Adrenal gland (tissue), 5 donors: ENCODE measurements at regions not wholly inside any gene's neighbourhood (a gene's known extent, or its start where the extent isn't known, plus 50 kb on each side); places are given as distances from the start of the nearest gene placed in this dataset.

Experiments used
- POLR2A ChIP-seq, 2 donors: fragments of 450-650 bp; IDR thresholded peaks; one replicate each; pipeline ENCODE4 v1.6.1; 2017; ENCODE audit warnings: antibody characterized with exemption in 2 of 2, mild to moderate bottlenecking in 2 of 2, moderate library complexity in 1 of 2
- TF ChIP-seq, protein P1 (sequence below), 6 experiments: fragments of 450-650 bp in 4 of 6; fragments of 200-600 bp in 2 of 6; sonication (generic) in 1 of 6; IDR thresholded peaks; 1 replicate in 5 of 6; 2 replicates in 1 of 6; pipeline versions ENCODE4 v1.5.1 to v1.8.0; 2016 to 2021; ENCODE audit warnings: antibody characterized with exemption in 6 of 6, mild to moderate bottlenecking in 2 of 6, moderate library complexity in 1 of 6
- donor health status: DM: no; HTN: no; CAD: no.

DNA sequence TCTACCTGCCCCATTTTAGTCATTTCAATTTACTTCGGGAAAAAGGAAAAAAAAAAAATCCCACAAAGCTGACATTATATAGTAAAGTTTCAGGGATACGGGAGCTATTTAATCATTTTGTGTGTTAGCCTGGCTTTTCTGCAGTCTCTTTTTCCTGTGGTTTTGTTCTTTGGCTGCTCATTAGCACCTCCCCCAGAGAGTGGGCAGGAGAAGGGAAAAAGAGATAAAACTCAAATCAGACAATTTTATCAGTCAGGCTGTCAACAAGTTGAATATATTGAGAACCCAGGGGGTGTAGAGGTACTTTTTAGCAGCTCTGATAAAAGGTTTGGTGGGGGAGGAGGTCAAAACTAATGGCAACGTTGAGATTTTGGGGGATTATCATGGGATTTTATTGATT lies 559.0 kb upstream of the PSMD7 start:
- TF ChIP-seq, protein P1, sequence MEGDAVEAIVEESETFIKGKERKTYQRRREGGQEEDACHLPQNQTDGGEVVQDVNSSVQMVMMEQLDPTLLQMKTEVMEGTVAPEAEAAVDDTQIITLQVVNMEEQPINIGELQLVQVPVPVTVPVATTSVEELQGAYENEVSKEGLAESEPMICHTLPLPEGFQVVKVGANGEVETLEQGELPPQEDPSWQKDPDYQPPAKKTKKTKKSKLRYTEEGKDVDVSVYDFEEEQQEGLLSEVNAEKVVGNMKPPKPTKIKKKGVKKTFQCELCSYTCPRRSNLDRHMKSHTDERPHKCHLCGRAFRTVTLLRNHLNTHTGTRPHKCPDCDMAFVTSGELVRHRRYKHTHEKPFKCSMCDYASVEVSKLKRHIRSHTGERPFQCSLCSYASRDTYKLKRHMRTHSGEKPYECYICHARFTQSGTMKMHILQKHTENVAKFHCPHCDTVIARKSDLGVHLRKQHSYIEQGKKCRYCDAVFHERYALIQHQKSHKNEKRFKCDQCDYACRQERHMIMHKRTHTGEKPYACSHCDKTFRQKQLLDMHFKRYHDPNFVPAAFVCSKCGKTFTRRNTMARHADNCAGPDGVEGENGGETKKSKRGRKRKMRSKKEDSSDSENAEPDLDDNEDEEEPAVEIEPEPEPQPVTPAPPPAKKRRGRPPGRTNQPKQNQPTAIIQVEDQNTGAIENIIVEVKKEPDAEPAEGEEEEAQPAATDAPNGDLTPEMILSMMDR (IDR thresholded peaks at IDR 0.05): no peak
- no peak for TF ChIP-seq POLR2A (IDR thresholded peaks at IDR 0.05)
